ENCODE measurements at regions not wholly inside any gene's neighbourhood (a gene's known extent, or its start where the extent isn't known, plus 50 kb on each side); places are given as distances from the start of the nearest gene placed in this dataset.

DNA sequence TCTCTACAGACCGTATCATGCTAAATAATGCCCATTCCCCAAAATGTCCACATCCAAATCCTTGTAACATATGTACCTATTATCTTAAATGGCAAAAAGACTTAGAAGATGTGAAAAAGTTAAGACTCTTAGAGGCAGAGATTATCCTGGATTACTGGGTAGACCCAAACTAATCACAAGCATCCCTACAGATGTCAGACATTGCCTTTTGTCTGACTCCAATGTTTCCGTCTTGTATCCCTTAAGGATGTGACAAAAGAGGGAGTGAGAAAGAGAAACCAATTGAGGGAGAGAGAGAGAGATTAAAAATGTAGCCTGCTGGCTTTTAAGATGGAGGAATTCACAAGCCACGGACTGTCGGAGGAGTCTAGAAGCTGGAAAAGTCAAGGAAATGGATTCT lies 401.9 kb upstream of the FSTL5 start:
- H3K36me3 ChIP-seq (ENCODE audit: control insufficient read depth, insufficient read depth, low read length) = no peaks in the 10 kb centered on the region
- H3K27me3 ChIP-seq (ENCODE audit: control insufficient read depth, insufficient read depth, low read length) = no peaks in the 10 kb centered on the region
- CTCF ChIA-PET = no interaction called here
- POLR2A ChIA-PET = no interaction called here
- no peak for DNase-seq (ENCODE audit: low read depth)
- H3K4me3 ChIP-seq (ENCODE audit: low read depth, low read length) = no peak overlapping the region
- TF ChIP-seq, protein P1, sequence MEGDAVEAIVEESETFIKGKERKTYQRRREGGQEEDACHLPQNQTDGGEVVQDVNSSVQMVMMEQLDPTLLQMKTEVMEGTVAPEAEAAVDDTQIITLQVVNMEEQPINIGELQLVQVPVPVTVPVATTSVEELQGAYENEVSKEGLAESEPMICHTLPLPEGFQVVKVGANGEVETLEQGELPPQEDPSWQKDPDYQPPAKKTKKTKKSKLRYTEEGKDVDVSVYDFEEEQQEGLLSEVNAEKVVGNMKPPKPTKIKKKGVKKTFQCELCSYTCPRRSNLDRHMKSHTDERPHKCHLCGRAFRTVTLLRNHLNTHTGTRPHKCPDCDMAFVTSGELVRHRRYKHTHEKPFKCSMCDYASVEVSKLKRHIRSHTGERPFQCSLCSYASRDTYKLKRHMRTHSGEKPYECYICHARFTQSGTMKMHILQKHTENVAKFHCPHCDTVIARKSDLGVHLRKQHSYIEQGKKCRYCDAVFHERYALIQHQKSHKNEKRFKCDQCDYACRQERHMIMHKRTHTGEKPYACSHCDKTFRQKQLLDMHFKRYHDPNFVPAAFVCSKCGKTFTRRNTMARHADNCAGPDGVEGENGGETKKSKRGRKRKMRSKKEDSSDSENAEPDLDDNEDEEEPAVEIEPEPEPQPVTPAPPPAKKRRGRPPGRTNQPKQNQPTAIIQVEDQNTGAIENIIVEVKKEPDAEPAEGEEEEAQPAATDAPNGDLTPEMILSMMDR (IDR thresholded peaks at IDR 0.05; ENCODE audit: insufficient read depth, low read depth, low read length) = no peak

DNA sequence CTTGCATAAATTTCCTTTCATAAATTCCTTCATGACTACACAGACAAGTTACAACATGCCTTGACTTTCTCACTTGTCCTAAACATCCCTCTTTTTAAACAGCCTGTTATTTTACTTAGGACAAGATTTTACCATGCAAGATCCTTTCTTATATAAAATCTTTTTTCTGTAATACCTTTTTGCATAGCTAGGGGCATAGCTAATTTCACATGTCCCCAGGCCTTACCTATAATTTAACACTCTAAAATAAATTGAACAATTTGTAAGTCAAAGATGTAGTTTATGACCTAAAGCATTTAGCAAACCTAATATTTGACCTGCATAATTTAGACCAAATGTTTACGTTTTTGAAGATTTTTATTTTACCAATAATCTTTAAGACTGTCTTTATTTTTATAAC lies 396.3 kb upstream of the FSTL5 start:
- Histone ChIP-seq H3K4me3 (ENCODE audit: low read depth, low read length) (no peak overlapping the region), H3K36me3 (ENCODE audit: control insufficient read depth, insufficient read depth, low read length) (no peaks in the 10 kb centered on the region), H3K27me3 (ENCODE audit: control insufficient read depth, insufficient read depth, low read length) (no peaks in the 10 kb centered on the region)
- DNase-seq (ENCODE audit: low read depth) = no peak
- TF ChIP-seq, protein P1 (IDR thresholded peaks at IDR 0.05; ENCODE audit: insufficient read depth, low read depth, low read length) = no peak
- POLR2A ChIA-PET = no interaction called here
- CTCF ChIA-PET = no interaction called here

DNA sequence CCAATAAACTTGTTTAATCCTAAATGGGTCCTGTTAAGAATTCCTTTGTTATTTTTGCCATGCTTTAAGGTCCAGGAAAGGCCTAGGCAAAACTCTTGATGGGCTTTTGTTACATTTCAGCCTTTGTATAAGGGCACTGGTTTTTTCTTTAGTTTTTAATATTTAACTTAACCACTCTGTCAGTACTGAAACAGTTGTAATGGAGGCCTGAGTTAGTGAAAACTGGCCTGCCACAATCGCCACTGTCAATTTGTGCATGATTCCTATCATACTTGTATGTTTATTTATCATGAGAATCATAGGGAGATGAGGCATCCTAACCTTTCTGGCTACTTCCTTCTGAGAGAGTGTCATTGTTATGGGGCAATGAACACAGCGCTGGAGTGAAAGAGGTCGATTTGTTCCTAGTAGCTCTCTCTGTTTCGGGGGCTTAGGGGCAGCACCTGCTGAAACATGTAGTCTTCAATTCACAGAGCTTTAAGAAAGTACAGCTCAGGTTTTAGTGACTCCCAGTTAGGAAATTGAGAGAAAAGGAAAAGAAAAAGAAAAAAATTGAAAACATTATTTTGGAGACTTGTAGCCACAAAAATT lies 393.8 kb upstream of the FSTL5 start:
- DNase-seq (ENCODE audit: low read depth) = no peak
- Histone ChIP-seq H3K36me3 (ENCODE audit: control insufficient read depth, insufficient read depth, low read length) (no peaks in the 10 kb centered on the region), H3K4me3 (ENCODE audit: low read depth, low read length) (no peak overlapping the region), H3K27me3 (ENCODE audit: control insufficient read depth, insufficient read depth, low read length) (no peaks in the 10 kb centered on the region)
- CTCF ChIA-PET = no interaction called here
- TF ChIP-seq, protein P1 (IDR thresholded peaks at IDR 0.05; ENCODE audit: insufficient read depth, low read depth, low read length) = no peak
- POLR2A ChIA-PET = no interaction called here

DNA sequence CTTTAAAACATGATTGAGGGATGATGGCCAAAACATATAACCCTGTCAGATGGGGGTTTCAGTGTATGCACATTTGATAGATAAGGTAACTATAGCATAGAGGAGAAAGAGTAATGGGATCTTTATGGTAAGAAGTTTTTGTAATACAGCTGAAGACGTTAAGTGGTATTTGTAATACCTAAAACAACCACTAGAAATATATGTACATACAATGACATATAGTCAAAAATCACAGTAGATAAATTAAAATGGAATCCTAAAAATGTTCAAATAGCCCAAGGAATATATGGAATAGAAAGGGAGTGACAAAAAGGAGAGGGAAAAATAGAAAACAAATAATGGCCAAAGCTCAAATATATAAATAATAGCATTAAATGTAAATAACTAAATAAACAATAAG lies 371.3 kb upstream of the FSTL5 start:
- DNase-seq (ENCODE audit: low read depth) = no peak
- CTCF ChIA-PET = no interaction called here
- Histone ChIP-seq H3K36me3 (ENCODE audit: control insufficient read depth, insufficient read depth, low read length) (no peaks in the 10 kb centered on the region), H3K4me3 (ENCODE audit: low read depth, low read length) (no peak overlapping the region), H3K27me3 (ENCODE audit: control insufficient read depth, insufficient read depth, low read length) (no peaks in the 10 kb centered on the region)
- TF ChIP-seq, protein P1 (IDR thresholded peaks at IDR 0.05; ENCODE audit: insufficient read depth, low read depth, low read length) = no peak
- POLR2A ChIA-PET = no interaction called here

DNA sequence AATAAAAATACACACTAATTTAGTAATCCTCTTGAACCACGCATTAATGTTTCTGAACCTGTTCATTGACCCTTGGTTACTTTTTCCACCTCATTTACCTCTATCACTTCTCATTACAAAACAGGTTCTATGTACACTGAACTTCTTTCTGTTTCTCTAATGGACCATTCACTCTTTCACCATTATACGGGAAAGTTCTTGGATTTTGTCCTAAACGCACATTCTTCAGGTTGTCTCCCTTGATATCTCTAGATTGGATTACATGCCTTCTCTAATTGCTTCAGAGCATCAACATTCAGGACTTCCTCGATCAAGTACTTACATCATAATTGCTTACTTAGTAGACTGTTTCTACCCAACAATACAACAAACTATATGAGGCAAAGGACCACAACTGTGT lies 359.4 kb upstream of the FSTL5 start:
- ChIA-PET POLR2A (no interaction called here), CTCF (interaction anchor here (0.6 kb wide), 2 partner anchors 194 to 1010 kb away, joined by 3 read pairs; no protein-coding TSS in a partner anchor)
- Histone ChIP-seq H3K36me3 (ENCODE audit: control insufficient read depth, insufficient read depth, low read length) (no peaks in the 10 kb centered on the region), H3K4me3 (ENCODE audit: low read depth, low read length) (no peak overlapping the region), H3K27me3 (ENCODE audit: control insufficient read depth, insufficient read depth, low read length) (no peaks in the 10 kb centered on the region)
- TF ChIP-seq, protein P1 (IDR thresholded peaks at IDR 0.05; ENCODE audit: insufficient read depth, low read depth, low read length) = no peak
- DNase-seq (ENCODE audit: low read depth) = no peak

Measured in BJ (cell line).